HAP-1 (cell line): ENCODE measurements at regions not wholly inside any gene's neighbourhood (a gene's known extent, or its start where the extent isn't known, plus 50 kb on each side); places are given as distances from the start of the nearest gene placed in this dataset.

Experiments used
- DNase-seq, 2 experiments: peaks; one replicate each; pipeline ENCODE4 v3.0.0-alpha.2; 2016 to 2020; ENCODE audit warnings: low spot score in 2 of 2
- H3K27me3 ChIP-seq: fragments of 250-450 bp; sonication (Bioruptor Pico); 2 replicates; pipeline ENCODE4 v1.5.1; 2020; ENCODE audit warnings: low read depth, mild to moderate bottlenecking, moderate library complexity
- H3K36me3 ChIP-seq: fragments of 250-450 bp; sonication (Bioruptor Pico); replicated peaks from 2 replicates; pipeline ENCODE4 v1.5.1; 2020; ENCODE audit warnings: mild to moderate bottlenecking
- H3K4me1 ChIP-seq: fragments of 250-450 bp; sonication (Bioruptor Pico); 2 replicates; pipeline ENCODE4 v1.5.1; 2020; ENCODE audit warnings: mild to moderate bottlenecking
- H3K4me3 ChIP-seq: fragments of 250-450 bp; sonication (Bioruptor Pico); 2 replicates; pipeline ENCODE4 v1.5.1; 2020; ENCODE audit warnings: mild to moderate bottlenecking, moderate library complexity
- H3K9me3 ChIP-seq: fragments of 250-450 bp; sonication (Bioruptor Pico); 2 replicates; pipeline ENCODE4 v1.5.1; 2020; ENCODE audit warnings: mild to moderate bottlenecking, moderate library complexity
- in situ Hi-C: fragments of 300-500 bp; cut with MboI; formaldehyde crosslinking; loops from 3 replicates; pipeline ENCODE4 v1.14.3; 2020; ENCODE audit warnings: low sequenced_read_pairs, inconsistent platforms, mixed read lengths

DNA sequence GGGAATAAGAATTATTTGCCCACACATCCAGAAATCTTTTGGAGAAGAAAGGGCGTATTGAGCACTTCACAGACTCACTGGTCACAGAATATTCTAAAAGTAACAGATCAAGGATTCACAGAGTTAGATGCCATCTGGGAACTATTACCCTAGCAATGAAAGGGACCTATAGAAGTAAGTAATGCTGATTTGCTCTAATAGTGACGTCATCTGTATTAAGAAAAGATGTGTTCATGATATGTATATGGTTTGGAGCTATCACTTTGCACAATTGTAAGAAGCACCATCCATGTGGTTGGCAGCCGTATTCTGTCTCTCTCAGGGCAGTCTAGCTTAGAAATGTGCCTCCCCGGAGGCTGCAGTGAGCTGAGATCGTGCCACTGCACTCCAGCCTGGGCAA lies 52.8 kb upstream of the SV2C start:
- no peaks in the 10 kb centered on the region for H3K9me3 ChIP-seq
- no peaks in the 10 kb centered on the region for H3K4me1 ChIP-seq
- in situ Hi-C loops, result no loop called here

DNA sequence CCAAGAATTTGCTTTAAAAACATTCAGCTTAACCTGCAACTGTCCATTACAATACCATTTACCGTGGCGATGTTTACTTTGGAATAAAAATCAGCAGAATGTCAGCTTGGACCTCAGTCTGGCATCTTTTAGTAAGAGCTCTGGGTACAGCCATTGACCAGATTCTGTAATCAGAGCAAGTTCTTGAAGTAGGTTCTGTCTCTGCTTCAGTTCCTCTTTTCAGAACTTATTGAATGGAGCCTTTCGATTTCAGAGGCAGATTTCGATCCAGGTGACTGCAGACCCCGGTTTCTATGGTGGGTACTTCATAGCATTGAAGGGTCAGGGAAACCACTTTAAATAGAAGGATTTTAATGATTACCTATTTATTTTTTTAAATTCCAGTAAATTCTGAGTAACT lies 53.4 kb upstream of the SV2C start:
- Histone ChIP-seq H3K4me1 (no peaks in the 10 kb centered on the region), H3K9me3 (no peaks in the 10 kb centered on the region), H3K4me3 (no peak overlapping the region), H3K36me3 (no peaks in the 10 kb centered on the region), H3K27me3 (0 out of 2 replicates have a peak, but pooled peaks cover 2% of the 10 kb centered on the region)
- DNase-seq, result no peak
- in situ Hi-C loops, result no loop called here

More for the DNA sequence above, 52.8 kb upstream of the SV2C start:
- Histone ChIP-seq H3K4me3 (no peak overlapping the region), H3K36me3 (no peaks in the 10 kb centered on the region), H3K27me3 (0 out of 2 replicates have a peak, but pooled peaks cover 2% of the 10 kb centered on the region)
- DNase-seq, result no peak

DNA sequence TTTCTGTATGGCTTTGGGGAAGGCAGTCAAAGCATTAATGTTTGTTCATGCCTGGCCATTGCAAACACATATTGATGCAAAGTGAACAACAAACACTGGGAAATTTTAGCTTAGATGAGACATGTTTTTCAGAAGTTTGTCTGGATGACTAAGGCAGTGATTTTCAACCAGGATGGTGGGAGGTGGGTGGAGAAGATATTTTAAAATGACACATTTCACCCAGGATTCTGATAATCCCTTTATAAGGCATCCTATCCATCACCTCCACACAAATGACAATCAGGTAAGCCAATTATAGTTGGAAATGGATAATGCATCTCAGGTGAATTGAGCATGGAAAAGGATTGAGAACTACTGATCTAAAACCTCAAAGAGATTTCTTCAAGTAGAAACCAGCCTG lies 57.4 kb upstream of the SV2C start:
- Histone ChIP-seq H3K27me3 (peaks cover 5% of the 10 kb centered on the region; the same call in 1 of the 2 replicates), H3K4me1 (no peaks in the 10 kb centered on the region), H3K36me3 (no peaks in the 10 kb centered on the region), H3K4me3 (no peak overlapping the region), H3K9me3 (no peaks in the 10 kb centered on the region)
- in situ Hi-C loops, result no loop called here
- DNase-seq, result no peak

GRCh38 chr5:76025069-76025468 lies 58.1 kb upstream of the SV2C start:
- in situ Hi-C loops, result no loop called here

GRCh38 chr5:76022611-76023010 lies 60.6 kb upstream of the SV2C start:
- in situ Hi-C loops, result no loop called here
- no peaks in the 10 kb centered on the region for H3K36me3 ChIP-seq

More at GRCh38 chr5:76025069-76025468, 58.1 kb upstream of the SV2C start:
- H3K36me3 ChIP-seq, result no peaks in the 10 kb centered on the region
- DNase-seq, result no peak
- H3K27me3 ChIP-seq, result peaks cover 5% of the 10 kb centered on the region; the same call in 1 of the 2 replicates
- H3K9me3 ChIP-seq, result no peaks in the 10 kb centered on the region
- H3K4me3 ChIP-seq, result no peak overlapping the region
- H3K4me1 ChIP-seq, result no peaks in the 10 kb centered on the region

DNA sequence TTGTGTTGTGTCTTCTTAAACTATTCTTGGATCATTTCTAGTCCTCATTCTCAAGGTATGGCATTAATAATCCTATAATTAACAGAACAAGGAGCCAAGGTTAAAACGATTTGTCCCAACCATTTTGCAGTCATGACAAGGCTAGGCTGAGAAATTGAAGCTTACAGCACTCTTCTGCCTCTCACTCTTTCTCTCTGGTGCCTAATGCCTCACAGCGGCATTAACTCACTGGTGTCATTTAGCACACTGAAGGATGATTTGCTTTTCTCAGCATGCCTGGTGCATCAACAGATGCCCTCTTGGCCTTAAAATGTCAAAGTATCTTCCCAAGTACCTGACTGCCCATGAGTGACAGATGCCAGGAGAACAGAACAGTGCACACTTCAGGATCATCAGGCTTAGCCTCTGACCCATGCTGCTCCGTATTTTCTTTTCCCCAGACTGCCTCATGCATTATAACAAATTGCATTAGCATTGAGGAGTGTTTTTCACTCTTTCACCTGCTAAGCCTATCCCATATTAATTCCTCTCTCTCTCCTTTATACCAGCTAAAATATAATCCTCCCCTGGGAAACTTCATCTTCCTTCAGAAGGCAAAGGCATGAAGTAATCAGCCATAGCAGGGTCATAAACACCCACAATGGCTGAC lies 61.1 kb upstream of the SV2C start:
- no peaks in the 10 kb centered on the region for H3K36me3 ChIP-seq
- H3K4me1 ChIP-seq, result no peaks in the 10 kb centered on the region
- H3K9me3 ChIP-seq, result no peaks in the 10 kb centered on the region
- H3K27me3 ChIP-seq, result peaks cover 5% of the 10 kb centered on the region; the same call in 1 of the 2 replicates
- in situ Hi-C loops, result no loop called here
- no peak for DNase-seq
- H3K4me3 ChIP-seq, result no peak overlapping the region

More at GRCh38 chr5:76022611-76023010, 60.6 kb upstream of the SV2C start:
- Histone ChIP-seq H3K4me1 (no peaks in the 10 kb centered on the region), H3K4me3 (no peak overlapping the region), H3K9me3 (no peaks in the 10 kb centered on the region), H3K27me3 (peaks cover 5% of the 10 kb centered on the region; the same call in 1 of the 2 replicates)
- DNase-seq, result no peak

DNA sequence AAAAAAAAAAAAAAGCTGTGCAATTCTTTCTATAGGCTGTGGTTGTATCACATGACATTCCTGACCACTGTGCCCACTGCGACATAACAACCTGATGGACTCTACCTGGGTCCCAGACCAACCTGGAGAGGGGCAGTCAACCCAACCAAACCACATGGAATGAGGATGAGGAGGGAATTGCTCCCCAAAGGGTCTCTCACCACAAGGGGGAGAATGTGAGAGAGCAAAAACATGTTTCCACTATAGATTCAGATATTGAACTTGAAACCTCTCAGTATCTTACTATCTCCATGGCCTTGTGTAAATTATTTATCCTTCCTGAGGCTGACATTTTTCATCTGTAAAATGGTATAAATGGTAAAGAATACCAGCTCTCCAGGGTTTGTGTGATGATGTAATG lies 66.9 kb upstream of the SV2C start:
- H3K4me1 ChIP-seq, result no peaks in the 10 kb centered on the region
- in situ Hi-C loops, result no loop called here
- no peaks in the 10 kb centered on the region for H3K9me3 ChIP-seq
- H3K4me3 ChIP-seq, result no peak overlapping the region
- DNase-seq, result no peak
- H3K27me3 ChIP-seq, result 0 out of 2 replicates have a peak, but pooled peaks cover 3% of the 10 kb centered on the region
- no peaks in the 10 kb centered on the region for H3K36me3 ChIP-seq

DNA sequence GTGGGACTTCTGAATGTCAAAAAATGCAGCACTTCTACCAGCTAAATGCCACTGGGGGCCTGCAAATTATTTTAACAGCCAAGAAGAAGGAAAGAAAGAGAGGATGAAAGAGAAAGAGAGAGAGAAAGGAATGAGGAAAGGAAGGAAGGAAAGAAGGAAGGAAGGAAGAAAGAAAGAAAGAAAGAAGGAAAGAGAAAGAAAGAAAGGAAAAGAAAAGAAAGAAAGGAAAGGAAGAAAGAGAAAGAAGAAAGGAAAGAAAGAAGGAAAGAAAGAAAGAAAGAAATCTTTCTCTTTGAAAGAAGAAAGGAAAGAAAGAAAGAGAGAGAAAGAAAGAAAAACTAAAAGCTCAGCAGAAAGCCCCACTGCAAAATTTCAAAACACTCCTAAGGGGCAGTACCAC lies 69.2 kb upstream of the SV2C start:
- no peak for DNase-seq
- in situ Hi-C loops, result no loop called here
- Histone ChIP-seq H3K36me3 (no peaks in the 10 kb centered on the region), H3K27me3 (0 out of 2 replicates have a peak, but pooled peaks cover 3% of the 10 kb centered on the region), H3K9me3 (no peaks in the 10 kb centered on the region), H3K4me1 (no peaks in the 10 kb centered on the region), H3K4me3 (no peak overlapping the region)

DNA sequence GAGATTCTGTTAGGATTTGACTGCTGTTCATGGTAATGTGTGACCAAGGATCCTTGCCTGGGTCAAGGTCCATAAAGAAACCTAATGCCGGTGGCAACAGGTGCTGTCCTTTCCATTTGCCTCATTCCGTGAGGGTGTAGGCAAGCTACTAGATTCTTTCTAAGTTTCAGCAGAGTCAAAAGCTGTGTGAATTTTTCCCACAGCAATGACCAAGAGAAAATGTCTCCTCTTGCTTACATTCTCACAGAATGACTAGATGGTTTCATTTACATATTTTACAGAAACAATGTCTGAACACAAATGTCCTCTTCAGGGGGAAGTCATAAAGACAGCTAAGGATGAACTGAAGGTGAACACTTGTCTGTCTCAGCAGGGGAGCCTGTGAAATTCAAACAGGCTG lies 75.3 kb upstream of the SV2C start:
- Histone ChIP-seq H3K4me1 (no peaks in the 10 kb centered on the region), H3K27me3 (no peaks in the 10 kb centered on the region), H3K9me3 (no peaks in the 10 kb centered on the region), H3K4me3 (no peak overlapping the region), H3K36me3 (no peaks in the 10 kb centered on the region)
- DNase-seq, result no peak
- in situ Hi-C loops, result no loop called here

- H3K36me3 ChIP-seq, result no peaks in the 10 kb centered on the region
- no peaks in the 10 kb centered on the region for H3K9me3 ChIP-seq
- no peaks in the 10 kb centered on the region for H3K4me1 ChIP-seq
- no peak for DNase-seq
- in situ Hi-C loops, result no loop called here
- H3K4me3 ChIP-seq, result no peak overlapping the region
- no peaks in the 10 kb centered on the region for H3K27me3 ChIP-seq
Measured at GRCh38 chr5:76000582-76000981, 82.6 kb upstream of the SV2C start.

DNA sequence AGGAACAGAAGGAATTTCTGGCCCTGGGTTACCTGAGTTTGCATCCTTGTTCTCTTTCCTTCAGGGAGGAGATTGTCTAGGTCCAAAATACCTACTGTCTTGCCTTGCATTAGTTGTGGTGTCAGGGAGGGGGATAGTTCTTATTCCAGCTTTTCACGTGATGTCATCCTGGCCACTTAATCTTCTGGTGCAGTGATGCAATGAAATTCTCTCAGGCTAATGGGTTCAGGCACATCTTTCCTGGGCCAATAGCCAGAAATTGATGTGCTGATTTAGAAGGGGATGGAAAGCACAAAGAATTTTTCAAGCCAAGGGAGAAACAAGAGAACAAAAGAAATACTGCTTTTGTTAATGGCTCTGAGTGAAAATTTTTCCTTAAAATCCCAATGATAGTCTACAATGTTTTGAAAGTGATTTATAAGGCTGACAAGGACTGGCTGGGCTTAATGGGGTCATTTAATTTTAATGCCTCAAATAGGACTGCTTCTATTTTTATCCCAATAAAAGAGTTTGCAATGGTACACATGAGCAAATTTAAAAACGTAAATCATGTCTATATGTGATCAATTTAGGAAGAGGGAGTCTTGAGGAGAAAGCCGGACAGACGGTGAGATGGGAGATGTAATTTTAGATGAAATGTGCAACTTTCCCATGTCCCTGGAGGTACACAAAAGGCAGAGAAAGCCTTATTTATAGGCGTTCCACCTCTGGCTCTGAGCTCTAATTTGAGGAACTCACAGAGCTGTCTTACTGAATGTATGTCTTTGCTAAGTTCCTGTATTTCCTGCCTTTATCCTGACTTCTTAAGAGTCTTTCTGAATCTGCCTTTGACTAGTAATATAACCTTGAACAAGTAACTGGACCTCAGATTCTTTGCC lies 89.3 kb upstream of the SV2C start:
- no peaks in the 10 kb centered on the region for H3K27me3 ChIP-seq
- H3K4me1 ChIP-seq, result no peaks in the 10 kb centered on the region
- H3K4me3 ChIP-seq, result no peak overlapping the region
- no peaks in the 10 kb centered on the region for H3K9me3 ChIP-seq
- H3K36me3 ChIP-seq, result no peaks in the 10 kb centered on the region
- in situ Hi-C loops, result no loop called here
- no peak for DNase-seq

DNA sequence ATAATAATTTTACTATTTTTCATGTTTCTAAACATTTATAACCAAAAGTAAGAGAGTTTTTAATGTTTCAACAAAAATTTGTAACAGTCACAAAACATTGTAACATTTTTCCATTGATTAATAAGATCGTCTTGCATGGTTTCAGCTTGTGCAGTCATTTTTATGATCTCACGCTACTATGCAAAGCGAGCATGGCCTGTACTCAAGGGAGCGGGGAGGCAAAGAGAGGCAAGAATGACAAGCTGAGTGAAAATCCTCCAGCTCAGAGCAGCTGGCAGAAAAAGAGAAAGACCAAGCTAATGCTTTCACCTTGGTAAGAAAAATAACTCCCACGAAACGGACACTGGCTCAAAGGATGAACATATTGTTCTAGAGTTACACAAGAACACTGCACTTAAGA lies 90.0 kb upstream of the SV2C start:
- DNase-seq, result no peak
- in situ Hi-C loops, result no loop called here
- Histone ChIP-seq H3K4me1 (no peaks in the 10 kb centered on the region), H3K9me3 (no peaks in the 10 kb centered on the region), H3K36me3 (no peaks in the 10 kb centered on the region), H3K27me3 (no peaks in the 10 kb centered on the region), H3K4me3 (no peak overlapping the region)

GRCh38 chr5:75992753-75993152 lies 90.4 kb upstream of the SV2C start:
- in situ Hi-C loops, result no loop called here
- no peaks in the 10 kb centered on the region for H3K4me1 ChIP-seq
- H3K27me3 ChIP-seq, result no peaks in the 10 kb centered on the region
- H3K36me3 ChIP-seq, result no peaks in the 10 kb centered on the region
- no peaks in the 10 kb centered on the region for H3K9me3 ChIP-seq
- H3K4me3 ChIP-seq, result no peak overlapping the region
- DNase-seq, result no peak

DNA sequence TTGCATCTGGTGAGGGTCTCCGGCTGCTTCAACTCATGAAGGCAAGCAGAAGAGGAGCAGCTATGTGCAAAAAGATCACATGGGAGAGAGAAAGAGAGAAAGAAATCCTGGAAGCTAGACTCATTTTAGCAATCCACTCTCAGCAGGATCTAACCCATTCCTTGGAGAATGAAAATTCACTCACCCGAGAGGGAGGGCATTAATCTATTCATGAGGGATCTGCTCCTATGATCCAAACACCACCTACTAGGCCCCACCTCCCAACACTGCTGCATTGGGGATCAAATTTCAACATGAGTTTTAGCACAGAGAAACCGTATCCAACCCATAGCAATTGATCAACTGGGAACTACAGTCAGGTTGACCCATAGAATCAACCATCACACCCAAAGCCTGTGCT lies 98.1 kb upstream of the SV2C start:
- no peaks in the 10 kb centered on the region for H3K27me3 ChIP-seq
- in situ Hi-C loops, result no loop called here
- no peak for DNase-seq
- H3K36me3 ChIP-seq, result no peaks in the 10 kb centered on the region
- no peaks in the 10 kb centered on the region for H3K4me1 ChIP-seq
- no peak overlapping the region for H3K4me3 ChIP-seq
- H3K9me3 ChIP-seq, result no peaks in the 10 kb centered on the region
